ENCODE measurements at regions not wholly inside any gene's neighbourhood (a gene's known extent, or its start where the extent isn't known, plus 50 kb on each side); places are given as distances from the start of the nearest gene placed in this dataset.

DNA sequence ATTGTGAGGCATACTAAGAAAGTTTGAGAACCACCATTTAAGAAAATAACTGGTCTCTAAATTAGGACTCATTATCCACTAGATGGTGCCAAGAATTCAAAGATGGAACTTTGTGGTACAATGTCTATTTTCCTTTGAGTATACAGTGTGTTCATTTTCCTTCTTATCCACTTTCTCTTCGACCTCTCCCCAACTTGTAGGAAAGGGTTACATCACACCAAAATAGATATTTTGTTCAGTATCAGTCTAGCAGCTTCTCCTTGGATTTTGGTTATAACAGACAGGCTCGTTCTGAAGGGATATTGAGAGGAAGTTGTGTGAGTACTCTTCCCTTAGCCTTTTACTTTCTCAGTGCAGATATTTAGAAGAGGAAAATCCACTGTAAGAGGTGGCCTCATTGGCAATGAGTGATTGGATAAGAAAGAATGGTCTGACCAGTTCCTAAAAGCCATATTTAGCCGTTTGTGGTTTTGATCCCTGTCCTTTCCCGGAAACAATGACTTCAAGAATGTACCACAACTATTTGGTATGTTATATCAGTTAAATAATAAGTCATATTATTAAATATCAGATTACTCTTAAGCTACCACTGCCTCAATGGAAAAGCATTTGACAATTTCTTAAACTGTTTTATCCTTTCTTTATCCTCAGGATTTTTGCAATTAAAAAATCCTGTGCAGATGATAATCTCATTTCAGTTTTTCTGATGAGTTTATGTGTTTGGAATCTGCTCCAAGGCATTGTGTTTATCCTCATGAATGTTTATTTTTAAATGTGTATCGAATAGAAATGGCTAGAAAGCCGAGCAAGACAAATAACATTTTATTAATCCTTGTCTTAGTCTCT lies 69.0 kb upstream of the GRAMD2B start:
- H3K27me3 ChIP-seq (ENCODE audit: insufficient read depth, low read length): no peaks in the 10 kb centered on the region
- H3K4me3 ChIP-seq (ENCODE audit: low read length): no peak overlapping the region
- H3K9me3 ChIP-seq (ENCODE audit: low read depth, low read length): no peaks in the 10 kb centered on the region
- H3K4me1 ChIP-seq (ENCODE audit: insufficient read depth, low read length): no peaks in the 10 kb centered on the region

DNA sequence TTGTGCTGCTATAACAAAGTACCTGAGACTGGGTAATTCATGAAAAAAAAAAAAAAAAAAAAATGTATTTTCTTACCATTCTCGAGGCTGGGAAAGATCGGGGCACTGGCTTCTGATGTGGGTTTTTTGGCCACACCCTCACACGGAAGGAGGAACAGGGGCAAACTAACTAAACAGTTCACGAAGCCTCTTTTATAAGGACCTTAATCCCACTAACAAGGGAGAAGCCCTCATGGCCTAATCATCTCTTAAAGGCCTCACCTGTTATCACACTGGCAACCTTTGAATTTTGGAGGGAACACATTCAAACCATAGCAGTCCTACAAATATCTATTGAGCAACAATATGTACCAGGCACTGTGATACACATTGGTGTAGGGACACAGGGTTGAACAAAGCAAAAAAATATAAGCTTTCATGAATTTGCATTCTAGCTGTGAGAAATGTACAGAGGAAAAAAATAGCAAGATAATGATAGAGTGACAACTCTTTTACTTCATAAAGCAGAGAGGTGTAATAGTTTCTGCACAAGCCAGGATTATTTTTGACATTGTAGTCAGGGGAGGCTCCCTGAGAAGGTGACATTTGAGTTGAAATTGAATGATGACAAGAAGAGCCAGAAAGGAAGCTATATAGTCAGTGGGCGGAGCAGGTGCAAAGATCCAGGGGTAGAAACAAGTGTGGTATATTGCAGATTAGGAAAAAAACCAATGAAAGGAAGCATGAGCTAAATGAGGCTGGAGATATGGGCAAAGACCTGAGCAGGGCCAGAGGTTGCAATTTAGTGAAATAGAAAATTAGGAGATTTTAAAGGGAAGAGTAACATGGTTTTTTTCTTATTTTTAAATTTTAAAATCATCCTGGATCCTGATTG lies 68.1 kb upstream of the GRAMD2B start:
- no peaks in the 10 kb centered on the region for H3K4me1 ChIP-seq (ENCODE audit: insufficient read depth, low read length)
- no peak overlapping the region for H3K4me3 ChIP-seq (ENCODE audit: low read length)
- no peaks in the 10 kb centered on the region for H3K27me3 ChIP-seq (ENCODE audit: insufficient read depth, low read length)
- H3K9me3 ChIP-seq (ENCODE audit: low read depth, low read length): no peaks in the 10 kb centered on the region

GRCh38 chr5:126355940-126356339 lies 67.3 kb upstream of the GRAMD2B start:
- Histone ChIP-seq H3K9me3 (ENCODE audit: low read depth, low read length) (no peaks in the 10 kb centered on the region), H3K27me3 (ENCODE audit: insufficient read depth, low read length) (no peaks in the 10 kb centered on the region), H3K4me3 (ENCODE audit: low read length) (no peak overlapping the region), H3K4me1 (ENCODE audit: insufficient read depth, low read length) (no peaks in the 10 kb centered on the region)

GRCh38 chr5:126357585-126358342 lies 65.4 kb upstream of the GRAMD2B start:
- Histone ChIP-seq H3K4me1 (ENCODE audit: insufficient read depth, low read length) (no peaks in the 10 kb centered on the region), H3K4me3 (ENCODE audit: low read length) (no peak overlapping the region), H3K27me3 (ENCODE audit: insufficient read depth, low read length) (no peaks in the 10 kb centered on the region), H3K9me3 (ENCODE audit: low read depth, low read length) (no peaks in the 10 kb centered on the region)

GRCh38 chr5:126358525-126358924 lies 64.7 kb upstream of the GRAMD2B start:
- Histone ChIP-seq H3K4me1 (ENCODE audit: insufficient read depth, low read length) (no peaks in the 10 kb centered on the region), H3K4me3 (ENCODE audit: low read length) (no peak overlapping the region), H3K9me3 (ENCODE audit: low read depth, low read length) (no peaks in the 10 kb centered on the region), H3K27me3 (ENCODE audit: insufficient read depth, low read length) (no peaks in the 10 kb centered on the region)

GRCh38 chr5:126359884-126360283 lies 63.3 kb upstream of the GRAMD2B start:
- no peaks in the 10 kb centered on the region for H3K27me3 ChIP-seq (ENCODE audit: insufficient read depth, low read length)
- no peaks in the 10 kb centered on the region for H3K4me1 ChIP-seq (ENCODE audit: insufficient read depth, low read length)
- H3K9me3 ChIP-seq (ENCODE audit: low read depth, low read length): no peaks in the 10 kb centered on the region
- no peak overlapping the region for H3K4me3 ChIP-seq (ENCODE audit: low read length)

GRCh38 chr5:126360467-126360866 lies 62.7 kb upstream of the GRAMD2B start:
- Histone ChIP-seq H3K27me3 (ENCODE audit: insufficient read depth, low read length) (no peaks in the 10 kb centered on the region), H3K4me3 (ENCODE audit: low read length) (no peak overlapping the region), H3K9me3 (ENCODE audit: low read depth, low read length) (no peaks in the 10 kb centered on the region), H3K4me1 (ENCODE audit: insufficient read depth, low read length) (no peaks in the 10 kb centered on the region)

DNA sequence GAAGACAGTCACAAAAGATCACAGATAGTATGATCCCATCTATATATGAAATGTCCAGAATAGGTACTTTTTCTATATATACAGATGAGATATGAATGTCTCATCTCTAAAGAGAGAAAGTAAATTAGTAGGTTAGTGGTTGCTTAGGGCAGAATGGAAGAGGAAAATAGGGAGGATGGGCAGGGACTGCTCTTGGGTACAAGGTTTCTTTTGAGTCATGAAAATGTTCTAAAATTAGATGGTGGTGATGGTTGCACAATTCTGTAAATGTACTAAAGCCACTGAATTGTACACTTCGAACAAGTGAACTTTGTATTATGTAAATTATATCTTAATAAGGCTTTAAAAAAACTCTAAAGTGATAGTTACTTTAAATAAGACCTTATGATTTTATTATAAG lies 59.6 kb upstream of the GRAMD2B start:
- H3K4me3 ChIP-seq (ENCODE audit: low read length): no peak overlapping the region
- H3K9me3 ChIP-seq (ENCODE audit: low read depth, low read length): no peaks in the 10 kb centered on the region
- H3K4me1 ChIP-seq (ENCODE audit: insufficient read depth, low read length): no peaks in the 10 kb centered on the region
- no peaks in the 10 kb centered on the region for H3K27me3 ChIP-seq (ENCODE audit: insufficient read depth, low read length)

- Histone ChIP-seq H3K9me3 (ENCODE audit: low read depth, low read length) (no peaks in the 10 kb centered on the region), H3K4me3 (ENCODE audit: low read length) (no peak overlapping the region), H3K27me3 (ENCODE audit: insufficient read depth, low read length) (no peaks in the 10 kb centered on the region)
Measured at GRCh38 chr5:126364206-126364902, 58.9 kb upstream of the GRAMD2B start.

DNA sequence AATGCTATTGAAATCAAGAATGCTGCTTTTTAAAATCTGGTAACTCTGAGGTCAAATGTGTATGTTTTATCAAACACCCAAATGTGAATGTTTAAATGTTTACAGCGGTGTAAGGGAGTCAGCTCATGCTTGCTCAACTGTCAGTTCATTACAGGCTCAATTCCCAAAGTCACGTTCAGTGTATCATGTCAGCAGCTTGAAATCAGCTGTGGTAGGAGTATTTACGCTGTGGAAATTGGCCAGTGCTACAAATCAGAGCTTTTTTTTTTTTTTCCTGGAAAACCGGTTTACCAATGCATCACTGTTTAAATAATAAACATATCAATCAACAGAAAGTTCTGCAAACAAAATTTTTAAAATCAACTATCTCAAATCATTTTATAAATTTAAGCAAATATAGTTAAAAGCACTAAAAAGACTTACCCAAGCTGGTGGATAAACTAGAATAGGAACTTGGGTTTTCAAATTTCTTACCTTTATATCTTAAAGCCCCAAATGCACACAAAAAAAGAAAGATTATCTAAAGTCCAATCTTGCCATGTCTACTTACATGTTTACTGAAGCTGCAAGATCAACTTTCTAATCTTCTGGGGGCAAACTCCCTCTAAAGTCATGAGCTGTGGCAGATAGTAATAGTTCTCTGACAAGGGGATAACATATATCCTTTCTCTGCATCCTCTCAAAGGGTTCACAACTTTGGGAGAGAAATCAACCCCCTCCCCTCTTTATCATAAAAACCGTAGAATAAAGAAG lies 57.6 kb upstream of the GRAMD2B start:
- no peaks in the 10 kb centered on the region for H3K27me3 ChIP-seq (ENCODE audit: insufficient read depth, low read length)
- H3K9me3 ChIP-seq (ENCODE audit: low read depth, low read length): no peaks in the 10 kb centered on the region
- H3K4me1 ChIP-seq (ENCODE audit: insufficient read depth, low read length): no peaks in the 10 kb centered on the region
- H3K4me3 ChIP-seq (ENCODE audit: low read length): no peak overlapping the region

More at GRCh38 chr5:126364206-126364902, 58.9 kb upstream of the GRAMD2B start:
- no peaks in the 10 kb centered on the region for H3K4me1 ChIP-seq (ENCODE audit: insufficient read depth, low read length)

DNA sequence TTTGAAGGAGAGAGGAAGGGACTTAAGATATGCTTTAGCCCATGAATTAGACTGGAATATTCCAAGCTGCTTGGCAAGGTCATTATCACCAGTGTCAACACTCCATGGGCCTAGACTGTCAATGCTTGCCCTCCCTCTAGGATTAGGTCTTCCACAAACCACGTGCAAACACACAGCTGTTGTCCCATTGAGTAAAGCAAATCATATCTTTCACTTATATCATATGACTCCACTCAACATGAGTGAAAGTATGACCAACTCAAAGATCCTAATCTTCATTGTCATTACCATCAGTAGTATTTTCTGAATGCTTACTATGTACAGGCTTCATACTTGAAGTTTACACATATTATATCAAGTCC lies 57.0 kb upstream of the GRAMD2B start:
- H3K4me3 ChIP-seq (ENCODE audit: low read length): no peak overlapping the region
- H3K27me3 ChIP-seq (ENCODE audit: insufficient read depth, low read length): no peaks in the 10 kb centered on the region
- H3K9me3 ChIP-seq (ENCODE audit: low read depth, low read length): no peaks in the 10 kb centered on the region
- no peaks in the 10 kb centered on the region for H3K4me1 ChIP-seq (ENCODE audit: insufficient read depth, low read length)

DNA sequence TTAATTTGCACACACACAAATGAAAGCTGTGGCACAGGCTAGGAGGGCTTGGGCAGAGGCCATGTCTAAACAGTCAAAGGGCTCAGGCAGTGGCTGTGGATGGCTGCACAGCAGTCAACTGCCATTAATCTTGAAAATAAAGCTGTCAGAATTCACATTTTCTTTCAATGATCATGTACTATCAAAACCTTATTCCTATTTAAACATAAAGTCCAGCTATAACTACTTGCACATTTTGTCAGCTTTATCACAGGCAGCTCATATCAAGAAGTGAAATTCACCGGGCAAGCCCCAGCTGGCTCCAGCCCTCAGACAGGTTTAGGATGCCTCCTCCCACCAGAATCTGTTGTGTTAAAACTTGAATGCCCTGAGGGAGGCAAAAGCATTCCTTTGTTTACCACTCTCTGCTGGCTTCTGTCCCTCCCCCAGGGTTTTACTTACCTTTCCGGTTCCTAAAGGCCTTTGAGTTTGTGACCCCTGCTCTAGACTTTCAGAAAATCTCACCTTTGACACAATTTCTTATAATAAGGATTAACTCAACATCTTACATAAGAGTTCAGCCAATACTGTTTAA lies 54.9 kb upstream of the GRAMD2B start:
- H3K4me1 ChIP-seq (ENCODE audit: insufficient read depth, low read length): no peaks in the 10 kb centered on the region

DNA sequence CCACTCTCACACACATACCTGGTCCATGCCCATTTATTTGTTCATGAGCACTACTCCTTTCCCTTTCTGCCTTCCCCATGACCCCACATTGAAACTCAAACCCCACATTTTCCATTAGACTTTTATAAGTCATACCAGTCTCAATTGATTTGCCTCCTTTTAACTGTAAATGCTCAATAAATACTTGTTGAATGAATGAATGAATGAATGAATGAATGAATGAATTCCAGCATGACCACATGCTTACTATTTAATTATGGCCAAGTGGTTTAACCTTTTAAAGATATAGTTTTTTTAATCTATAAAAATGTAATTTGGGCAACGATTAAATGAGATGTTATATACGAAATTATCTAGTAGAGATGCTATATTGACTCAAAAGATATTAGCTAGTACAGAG lies 54.1 kb upstream of the GRAMD2B start:
- Histone ChIP-seq H3K4me1 (ENCODE audit: insufficient read depth, low read length) (peaks cover 4% of the 10 kb centered on the region), H3K4me3 (ENCODE audit: low read length) (no peak overlapping the region), H3K9me3 (ENCODE audit: low read depth, low read length) (no peaks in the 10 kb centered on the region), H3K27me3 (ENCODE audit: insufficient read depth, low read length) (no peaks in the 10 kb centered on the region)

More for the DNA sequence above, 54.9 kb upstream of the GRAMD2B start:
- Histone ChIP-seq H3K4me3 (ENCODE audit: low read length) (no peak overlapping the region), H3K27me3 (ENCODE audit: insufficient read depth, low read length) (no peaks in the 10 kb centered on the region), H3K9me3 (ENCODE audit: low read depth, low read length) (no peaks in the 10 kb centered on the region)

Data from mononuclear cell (primary cell).